ENCODE measurements at regions not wholly inside any gene's neighbourhood (a gene's known extent, or its start where the extent isn't known, plus 50 kb on each side); places are given as distances from the start of the nearest gene placed in this dataset.
A peak's percentile ranks its signal among the peaks of the same experiment; 100 is the strongest.

DNA sequence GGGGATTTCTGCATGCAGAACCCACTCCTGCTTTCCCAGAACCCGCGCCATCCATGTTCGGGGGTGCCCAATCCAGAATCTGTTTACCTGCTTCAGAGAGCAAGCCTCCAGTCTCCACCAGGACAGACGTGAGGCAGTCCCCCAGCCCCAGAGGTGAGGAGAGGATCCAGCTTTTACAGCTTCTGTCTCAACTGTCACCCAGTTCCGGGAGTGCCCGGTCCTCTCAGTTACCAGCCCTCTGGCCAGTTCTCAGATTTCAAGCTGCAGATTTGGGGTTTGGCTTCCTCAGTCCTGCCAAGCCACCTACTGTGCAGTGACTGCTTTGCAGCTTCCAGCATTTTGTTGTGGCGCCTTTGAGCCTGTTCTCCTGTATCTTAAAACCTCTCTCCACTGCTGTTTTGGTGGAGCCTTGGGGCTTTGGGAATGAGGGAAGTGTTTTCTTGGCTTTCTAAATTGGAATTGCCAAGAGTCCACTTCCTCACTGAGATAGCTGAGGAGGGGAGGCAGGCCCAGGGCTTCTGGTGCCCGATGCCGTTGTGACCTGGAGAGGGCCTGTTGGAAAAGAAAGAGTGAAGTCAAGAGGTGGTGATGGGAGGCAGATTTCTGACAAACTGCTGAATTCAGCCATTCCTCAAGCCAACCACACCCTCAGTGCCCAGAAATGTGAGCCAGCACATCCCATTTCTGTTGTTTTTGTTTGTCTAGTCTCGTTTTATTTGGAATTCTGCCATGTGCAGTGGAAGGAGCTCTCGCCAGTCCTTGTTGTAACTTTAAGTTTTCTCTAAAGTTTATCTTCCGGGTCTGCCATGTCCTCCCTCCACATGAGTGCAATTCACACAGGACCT lies 513.4 kb downstream of the TBC1D22A start:
- 45 to 59% methylated on average over 12 of the region's 12 CpGs for WGBS, 2 donors
- TF ChIP-seq, protein P1, sequence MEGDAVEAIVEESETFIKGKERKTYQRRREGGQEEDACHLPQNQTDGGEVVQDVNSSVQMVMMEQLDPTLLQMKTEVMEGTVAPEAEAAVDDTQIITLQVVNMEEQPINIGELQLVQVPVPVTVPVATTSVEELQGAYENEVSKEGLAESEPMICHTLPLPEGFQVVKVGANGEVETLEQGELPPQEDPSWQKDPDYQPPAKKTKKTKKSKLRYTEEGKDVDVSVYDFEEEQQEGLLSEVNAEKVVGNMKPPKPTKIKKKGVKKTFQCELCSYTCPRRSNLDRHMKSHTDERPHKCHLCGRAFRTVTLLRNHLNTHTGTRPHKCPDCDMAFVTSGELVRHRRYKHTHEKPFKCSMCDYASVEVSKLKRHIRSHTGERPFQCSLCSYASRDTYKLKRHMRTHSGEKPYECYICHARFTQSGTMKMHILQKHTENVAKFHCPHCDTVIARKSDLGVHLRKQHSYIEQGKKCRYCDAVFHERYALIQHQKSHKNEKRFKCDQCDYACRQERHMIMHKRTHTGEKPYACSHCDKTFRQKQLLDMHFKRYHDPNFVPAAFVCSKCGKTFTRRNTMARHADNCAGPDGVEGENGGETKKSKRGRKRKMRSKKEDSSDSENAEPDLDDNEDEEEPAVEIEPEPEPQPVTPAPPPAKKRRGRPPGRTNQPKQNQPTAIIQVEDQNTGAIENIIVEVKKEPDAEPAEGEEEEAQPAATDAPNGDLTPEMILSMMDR (IDR thresholded peaks at IDR 0.05) = no peak
- no peak for TF ChIP-seq POLR2AphosphoS5 (IDR thresholded peaks at IDR 0.05)
- no peak for TF ChIP-seq EP300 (IDR thresholded peaks at IDR 0.05)
- no peak for TF ChIP-seq POLR2A (IDR thresholded peaks at IDR 0.05)
- Histone ChIP-seq H3K27me3 (peaks cover 0 to 24% (median 6%) of the 10 kb centered on the region in 3 donors), H3K9me3 (no peaks in the 10 kb centered on the region), H3K36me3 (no peaks in the 10 kb centered on the region), H3K27ac (no peak overlapping the region), H3K4me1 (no peaks in the 10 kb centered on the region), H3K4me3 (no peak overlapping the region)
- peak; percentile 35 for DNase-seq
- intact Hi-C loops (cut with DNase I) = no loop called here

DNA sequence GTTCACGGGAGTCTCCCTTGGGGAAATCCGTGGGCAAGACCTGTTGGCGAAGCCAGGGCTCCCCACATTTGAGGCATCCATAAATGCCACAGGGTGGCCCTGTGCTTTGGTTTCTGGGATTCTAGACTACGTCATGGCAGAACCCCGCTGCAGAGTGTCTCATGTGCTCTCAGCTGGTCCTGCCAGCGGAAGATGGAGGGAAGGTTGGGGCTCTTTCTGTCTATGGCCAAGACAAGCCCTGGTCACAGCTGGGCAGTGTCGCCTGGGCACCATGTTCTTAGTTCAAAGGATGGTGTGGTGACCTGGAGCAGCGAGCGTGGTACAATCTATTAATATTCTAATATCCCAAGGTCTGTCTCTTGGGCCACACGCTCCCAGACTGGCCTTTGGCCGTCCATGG lies 511.7 kb downstream of the TBC1D22A start:
- H3K27me3 ChIP-seq = peaks cover 0 to 24% (median 6%) of the 10 kb centered on the region in 3 donors
- no peak overlapping the region for H3K27ac ChIP-seq
- H3K4me3 ChIP-seq = no peak overlapping the region
- no peaks in the 10 kb centered on the region for H3K36me3 ChIP-seq
- 91 to 94% methylated on average over 11 of the region's 11 CpGs for WGBS, 2 donors
- DNase-seq = peak; percentile 56
- TF ChIP-seq, protein P1 (IDR thresholded peaks at IDR 0.05) = no peak
- no peak for TF ChIP-seq EP300 (IDR thresholded peaks at IDR 0.05)
- H3K9me3 ChIP-seq = no peaks in the 10 kb centered on the region
- intact Hi-C loops (cut with DNase I) = no loop called here
- H3K4me1 ChIP-seq = no peaks in the 10 kb centered on the region

DNA sequence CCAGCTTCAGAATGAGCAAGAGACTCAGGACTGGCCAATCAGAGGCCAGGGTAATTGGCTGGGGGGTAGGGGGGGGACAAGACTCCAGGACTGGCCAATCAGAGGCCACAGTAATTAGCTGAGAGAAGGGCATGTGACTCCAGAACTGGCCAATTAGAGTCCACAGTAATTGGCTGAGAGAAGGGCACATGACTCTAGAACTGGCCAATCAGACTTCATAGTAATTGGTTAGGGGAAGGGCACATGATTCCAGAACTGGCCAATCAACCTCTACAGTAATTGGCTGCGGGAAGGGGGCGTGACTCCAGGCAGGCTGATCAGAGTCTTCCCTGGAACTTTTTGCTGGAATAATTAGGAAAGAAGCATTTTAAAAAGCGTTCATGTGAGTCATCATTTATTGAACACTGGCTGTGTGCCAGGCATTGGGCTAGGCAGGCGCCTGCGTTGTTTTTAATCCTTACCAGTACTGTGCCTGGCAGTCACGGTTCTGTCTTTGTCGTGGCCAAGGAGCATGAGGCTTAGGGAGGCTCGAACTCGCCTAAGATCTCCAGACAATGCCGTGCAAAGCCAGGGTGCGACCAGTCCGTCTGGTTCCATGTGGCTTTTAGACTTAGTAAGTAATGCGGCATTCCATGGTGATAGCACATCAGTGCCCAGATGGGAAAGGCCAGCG lies 508.1 kb downstream of the TBC1D22A start:
- intact Hi-C loops (cut with DNase I) = no loop called here
- Histone ChIP-seq H3K36me3 (no peaks in the 10 kb centered on the region), H3K27ac (no peak overlapping the region), H3K4me1 (no peaks in the 10 kb centered on the region), H3K27me3 (no peaks in the 10 kb centered on the region), H3K9me3 (peaks cover 0 to 3% (median 0%) of the 10 kb centered on the region in 4 donors), H3K4me3 (no peak overlapping the region)
- DNase-seq = peak; percentile 38
- 78 to 92% methylated on average over 14 of the region's 14 CpGs for WGBS, 2 donors
- TF ChIP-seq, protein P1 (IDR thresholded peaks at IDR 0.05) = no peak
- TF ChIP-seq POLR2AphosphoS5 (IDR thresholded peaks at IDR 0.05) (no peak), POLR2A (IDR thresholded peaks at IDR 0.05) (no peak), EP300 (IDR thresholded peaks at IDR 0.05) (no peak)

DNA sequence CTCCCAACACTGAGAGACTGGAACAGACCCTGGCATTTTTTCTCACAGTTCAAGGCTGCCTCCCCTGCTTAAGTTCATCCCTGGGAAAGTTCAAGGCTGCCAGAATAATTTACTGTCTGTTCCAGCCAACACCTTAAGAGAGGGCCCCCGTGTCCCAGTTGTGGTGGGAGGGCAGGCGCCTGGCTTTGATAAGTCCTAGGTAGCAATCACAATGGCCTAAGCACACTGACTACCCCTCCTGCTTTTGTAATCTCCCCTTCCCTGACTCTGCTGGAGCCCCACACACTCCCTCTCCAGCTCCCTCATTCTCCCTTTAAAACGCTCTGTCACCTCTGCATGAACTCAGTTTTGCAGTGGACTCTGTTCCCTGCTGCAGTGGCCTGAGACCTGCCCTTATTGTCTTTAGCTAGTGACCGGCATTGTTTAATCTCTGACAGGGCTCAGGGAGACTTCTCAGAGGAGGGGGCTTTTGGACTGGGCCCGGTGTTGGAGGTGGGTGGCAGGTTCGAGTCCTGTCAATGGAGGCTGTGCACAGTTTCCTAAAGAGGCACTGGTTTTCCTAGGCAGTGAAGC lies 507.2 kb downstream of the TBC1D22A start:
- TF ChIP-seq POLR2AphosphoS5 (IDR thresholded peaks at IDR 0.05) (no peak), EP300 (IDR thresholded peaks at IDR 0.05) (no peak), POLR2A (IDR thresholded peaks at IDR 0.05) (no peak)
- TF ChIP-seq, protein P1 (IDR thresholded peaks at IDR 0.05) = no peak
- 56 to 70% methylated on average over 6 of the region's 6 CpGs for WGBS, 2 donors
- Histone ChIP-seq H3K36me3 (no peaks in the 10 kb centered on the region), H3K4me3 (no peak overlapping the region), H3K27me3 (no peaks in the 10 kb centered on the region), H3K9me3 (peaks cover 0 to 3% (median 0%) of the 10 kb centered on the region in 4 donors), H3K27ac (no peak overlapping the region), H3K4me1 (no peaks in the 10 kb centered on the region)
- no peak for DNase-seq
- intact Hi-C loops (cut with DNase I) = no loop called here
